GM15510 (cell line): ENCODE measurements at regions not wholly inside any gene's neighbourhood (a gene's known extent, or its start where the extent isn't known, plus 50 kb on each side); places are given as distances from the start of the nearest gene placed in this dataset.
A peak's percentile ranks its signal among the peaks of the same experiment; 100 is the strongest.

Experiments used
- POLR2A ChIP-seq: IDR thresholded peaks from 3 replicates; pipeline ENCODE4 v1.6.1; 2011; ENCODE audit warnings: borderline replicate concordance; ENCODE audit not compliant: insufficient read length; ENCODE audit errors: extremely low read depth

GRCh38 chr22:46047841-46048595, 71.1 kb upstream of the WNT7B start:
- TF ChIP-seq POLR2A: no peak

- TF ChIP-seq POLR2A: no peak
These were observed 72.9 kb upstream of the WNT7B start for GRCh38 chr22:46049726-46050450.

GRCh38 chr22:46050451-46050845, 73.5 kb upstream of the WNT7B start:
- no peak for TF ChIP-seq POLR2A

GRCh38 chr22:46050916-46051614, 74.1 kb upstream of the WNT7B start:
- TF ChIP-seq POLR2A: no peak

- TF ChIP-seq POLR2A: no peak
These were observed 74.7 kb upstream of the WNT7B start for GRCh38 chr22:46051646-46052045.

- no peak for TF ChIP-seq POLR2A
These were observed 75.4 kb upstream of the WNT7B start for GRCh38 chr22:46052331-46052771.

- peak; percentile 0 for TF ChIP-seq POLR2A
These were observed 76.0 kb upstream of the WNT7B start for GRCh38 chr22:46052801-46053562.

GRCh38 chr22:46053563-46054090, 76.7 kb upstream of the WNT7B start:
- TF ChIP-seq POLR2A: peak; percentile 30

- TF ChIP-seq POLR2A: peak; percentile 36
These were observed 77.4 kb upstream of the WNT7B start for GRCh38 chr22:46054091-46055073.

GRCh38 chr22:46055181-46055875, 78.4 kb upstream of the WNT7B start:
- no peak for TF ChIP-seq POLR2A

GRCh38 chr22:46055911-46056545, 79.1 kb upstream of the WNT7B start:
- TF ChIP-seq POLR2A: no peak

GRCh38 chr22:46056546-46057245, 79.7 kb upstream of the WNT7B start:
- TF ChIP-seq POLR2A: no peak
